ENCODE measurements at regions not wholly inside any gene's neighbourhood (a gene's known extent, or its start where the extent isn't known, plus 50 kb on each side); places are given as distances from the start of the nearest gene placed in this dataset.

GRCh38 chr7:52006674-52007073, 690.1 kb upstream of the COBL start:
- Histone ChIP-seq H3K27ac (no peak overlapping the region), H3K4me1 (no peaks in the 10 kb centered on the region), H3K27me3 (no peaks in the 10 kb centered on the region), H3K36me3 (no peaks in the 10 kb centered on the region), H3K9me3 (replicated peaks in 1 of 11) (no peaks in the 10 kb centered on the region), H3K4me3 (no peak overlapping the region), H4K20me1 (no peaks in the 10 kb centered on the region), H3K4me2 (no peak overlapping the region), H3K9ac (no peak overlapping the region)
- no peak for TF ChIP-seq Cebpa-rat (IDR thresholded peaks at IDR 0.05)

- Histone ChIP-seq H3K4me1 (no peaks in the 10 kb centered on the region), H4K20me1 (no peaks in the 10 kb centered on the region), H3K4me2 (no peak overlapping the region), H3K4me3 (no peak overlapping the region), H3K36me3 (no peaks in the 10 kb centered on the region), H3K27ac (no peak overlapping the region), H3K9me3 (replicated peaks in 1 of 11) (no peaks in the 10 kb centered on the region), H3K9ac (no peak overlapping the region), H3K27me3 (no peaks in the 10 kb centered on the region)
- no peak for TF ChIP-seq Cebpa-rat (IDR thresholded peaks at IDR 0.05)
These were observed 689.0 kb upstream of the COBL start for GRCh38 chr7:52005613-52006012.

DNA sequence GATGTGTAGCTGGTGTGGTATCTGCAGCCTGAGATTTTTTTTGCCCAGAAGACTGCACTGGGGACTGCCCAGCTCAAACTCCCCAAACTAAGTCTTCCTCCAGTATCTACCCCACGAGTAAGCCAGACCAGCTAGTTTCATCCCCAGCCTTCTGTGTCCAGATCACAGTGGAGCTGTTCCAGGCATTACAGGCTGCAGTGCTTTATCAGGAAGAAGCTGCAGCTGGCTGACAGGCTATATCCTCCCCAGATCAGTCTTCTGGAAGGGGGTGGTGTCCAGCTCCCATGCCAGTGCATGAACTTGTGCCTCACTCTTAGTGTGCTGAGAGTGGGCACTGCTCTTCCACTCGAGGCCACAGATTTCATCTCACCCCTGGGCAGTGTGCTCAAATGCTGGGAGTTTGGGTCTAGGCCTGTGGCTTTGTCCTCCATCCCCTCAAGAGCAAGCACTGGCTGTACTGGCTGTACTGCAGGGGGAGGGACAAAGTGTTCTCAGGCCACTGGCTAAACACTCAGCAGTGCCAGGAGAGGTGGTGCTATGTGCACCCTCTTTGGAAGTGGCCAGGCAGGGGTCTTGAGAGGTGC, 679.1 kb upstream of the COBL start:
- Histone ChIP-seq H3K4me3 (no peak overlapping the region), H3K4me2 (no peak overlapping the region), H4K20me1 (no peaks in the 10 kb centered on the region), H3K9me3 (replicated peaks in 1 of 11) (peaks cover 0 to 10% (median 0%) of the 10 kb centered on the region in 11 experiments; a peak in 2 of 22 replicates), H3K36me3 (no peaks in the 10 kb centered on the region), H3K27me3 (no peaks in the 10 kb centered on the region), H3K9ac (no peak overlapping the region), H3K27ac (no peak overlapping the region), H3K4me1 (no peaks in the 10 kb centered on the region)
- TF ChIP-seq Cebpa-rat (IDR thresholded peaks at IDR 0.05), result no peak

- no peaks in the 10 kb centered on the region for H3K36me3 ChIP-seq
- no peak overlapping the region for H3K9ac ChIP-seq
- no peak for TF ChIP-seq Cebpa-rat (IDR thresholded peaks at IDR 0.05)
These were observed 666.0 kb upstream of the COBL start for GRCh38 chr7:51982653-51983052.

GRCh38 chr7:51980812-51981211, 664.2 kb upstream of the COBL start:
- no peaks in the 10 kb centered on the region for H3K9me3 ChIP-seq (replicated peaks in 1 of 11)
- H3K27ac ChIP-seq, result no peak overlapping the region
- TF ChIP-seq Cebpa-rat (IDR thresholded peaks at IDR 0.05), result no peak
- no peak overlapping the region for H3K4me3 ChIP-seq
- peaks cover 0 to 7% (median 3%) of the 10 kb centered on the region in 10 experiments; a peak in 6 of 20 replicates for H3K4me1 ChIP-seq
- no peaks in the 10 kb centered on the region for H3K27me3 ChIP-seq
- H3K4me2 ChIP-seq, result no peak overlapping the region
- no peak overlapping the region for H3K9ac ChIP-seq
- H4K20me1 ChIP-seq, result no peaks in the 10 kb centered on the region
- H3K36me3 ChIP-seq, result no peaks in the 10 kb centered on the region

More at GRCh38 chr7:51982653-51983052, 666.0 kb upstream of the COBL start:
- Histone ChIP-seq H3K27me3 (no peaks in the 10 kb centered on the region), H3K4me1 (no peaks in the 10 kb centered on the region), H3K27ac (no peak overlapping the region), H3K4me3 (no peak overlapping the region), H3K4me2 (no peak overlapping the region), H4K20me1 (no peaks in the 10 kb centered on the region), H3K9me3 (replicated peaks in 1 of 11) (no peaks in the 10 kb centered on the region)

GRCh38 chr7:51980313-51980712, 663.7 kb upstream of the COBL start:
- H3K36me3 ChIP-seq, result no peaks in the 10 kb centered on the region
- no peak overlapping the region for H3K4me3 ChIP-seq
- H3K27ac ChIP-seq, result no peak overlapping the region
- TF ChIP-seq Cebpa-rat (IDR thresholded peaks at IDR 0.05), result no peak
- H4K20me1 ChIP-seq, result no peaks in the 10 kb centered on the region
- no peaks in the 10 kb centered on the region for H3K27me3 ChIP-seq
- no peak overlapping the region for H3K9ac ChIP-seq
- no peak overlapping the region for H3K4me2 ChIP-seq
- H3K4me1 ChIP-seq, result peaks cover 0 to 8% (median 3%) of the 10 kb centered on the region in 10 experiments; a peak in 6 of 20 replicates
- H3K9me3 ChIP-seq (replicated peaks in 1 of 11), result no peaks in the 10 kb centered on the region

DNA sequence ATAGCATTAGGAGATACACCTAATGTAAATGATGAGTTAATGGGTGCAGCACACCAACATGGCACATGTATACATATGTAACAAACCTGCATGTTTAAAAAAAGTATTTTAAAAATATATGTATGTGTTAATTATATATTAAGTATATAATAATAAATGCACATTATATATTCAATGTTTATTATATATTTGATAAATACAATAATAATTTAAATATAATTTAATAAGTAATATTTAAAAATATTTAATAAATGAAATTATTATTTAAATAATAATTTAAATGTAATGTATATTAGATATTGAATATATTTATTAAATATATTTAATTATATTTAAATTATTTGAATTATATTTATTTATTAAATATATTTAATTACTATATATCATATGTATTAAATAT, 661.3 kb upstream of the COBL start:
- Histone ChIP-seq H3K27ac (no peak overlapping the region), H3K9ac (no peak overlapping the region), H3K4me3 (no peak overlapping the region), H3K4me2 (no peak overlapping the region), H3K27me3 (no peaks in the 10 kb centered on the region), H4K20me1 (no peaks in the 10 kb centered on the region), H3K4me1 (peaks cover 0 to 8% (median 3%) of the 10 kb centered on the region in 10 experiments; a peak in 6 of 20 replicates), H3K36me3 (no peaks in the 10 kb centered on the region), H3K9me3 (replicated peaks in 1 of 11) (no peaks in the 10 kb centered on the region)
- TF ChIP-seq Cebpa-rat (IDR thresholded peaks at IDR 0.05), result no peak

GRCh38 chr7:51973939-51974338, 657.3 kb upstream of the COBL start:
- Histone ChIP-seq H3K4me1 (peaks cover 0 to 8% (median 3%) of the 10 kb centered on the region in 10 experiments; a peak in 6 of 20 replicates), H3K36me3 (no peaks in the 10 kb centered on the region), H3K27ac (no peak overlapping the region), H3K9me3 (replicated peaks in 1 of 11) (no peaks in the 10 kb centered on the region), H3K9ac (no peak overlapping the region), H4K20me1 (no peaks in the 10 kb centered on the region), H3K27me3 (no peaks in the 10 kb centered on the region), H3K4me2 (no peak overlapping the region), H3K4me3 (no peak overlapping the region)
- no peak for TF ChIP-seq Cebpa-rat (IDR thresholded peaks at IDR 0.05)

DNA sequence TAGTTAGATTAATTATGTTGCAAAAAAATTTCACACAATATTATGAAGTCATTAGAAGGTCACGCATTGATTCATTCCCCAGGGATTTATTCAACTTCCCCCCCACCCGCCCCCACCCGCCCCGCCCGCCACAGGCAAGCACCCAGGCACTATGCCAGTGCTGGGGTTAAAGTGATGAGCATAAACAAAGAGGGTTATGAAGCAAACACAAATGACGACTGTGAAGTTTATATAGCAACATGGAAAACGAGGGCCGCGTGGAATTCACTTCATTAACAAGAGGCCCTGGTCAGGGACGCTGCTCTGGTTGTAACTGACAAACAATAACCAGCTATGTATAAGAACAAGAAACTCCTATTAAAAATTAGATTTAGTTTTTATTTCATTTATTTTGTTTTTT, 656.5 kb upstream of the COBL start:
- no peaks in the 10 kb centered on the region for H3K27me3 ChIP-seq
- H3K4me1 ChIP-seq, result peaks cover 0 to 8% (median 3%) of the 10 kb centered on the region in 10 experiments; a peak in 6 of 20 replicates
- H3K9ac ChIP-seq, result no peak overlapping the region
- H3K4me2 ChIP-seq, result no peak overlapping the region
- no peaks in the 10 kb centered on the region for H3K36me3 ChIP-seq
- no peaks in the 10 kb centered on the region for H3K9me3 ChIP-seq (replicated peaks in 1 of 11)
- no peaks in the 10 kb centered on the region for H4K20me1 ChIP-seq
- H3K4me3 ChIP-seq, result no peak overlapping the region
- H3K27ac ChIP-seq, result no peak overlapping the region
- no peak for TF ChIP-seq Cebpa-rat (IDR thresholded peaks at IDR 0.05)

DNA sequence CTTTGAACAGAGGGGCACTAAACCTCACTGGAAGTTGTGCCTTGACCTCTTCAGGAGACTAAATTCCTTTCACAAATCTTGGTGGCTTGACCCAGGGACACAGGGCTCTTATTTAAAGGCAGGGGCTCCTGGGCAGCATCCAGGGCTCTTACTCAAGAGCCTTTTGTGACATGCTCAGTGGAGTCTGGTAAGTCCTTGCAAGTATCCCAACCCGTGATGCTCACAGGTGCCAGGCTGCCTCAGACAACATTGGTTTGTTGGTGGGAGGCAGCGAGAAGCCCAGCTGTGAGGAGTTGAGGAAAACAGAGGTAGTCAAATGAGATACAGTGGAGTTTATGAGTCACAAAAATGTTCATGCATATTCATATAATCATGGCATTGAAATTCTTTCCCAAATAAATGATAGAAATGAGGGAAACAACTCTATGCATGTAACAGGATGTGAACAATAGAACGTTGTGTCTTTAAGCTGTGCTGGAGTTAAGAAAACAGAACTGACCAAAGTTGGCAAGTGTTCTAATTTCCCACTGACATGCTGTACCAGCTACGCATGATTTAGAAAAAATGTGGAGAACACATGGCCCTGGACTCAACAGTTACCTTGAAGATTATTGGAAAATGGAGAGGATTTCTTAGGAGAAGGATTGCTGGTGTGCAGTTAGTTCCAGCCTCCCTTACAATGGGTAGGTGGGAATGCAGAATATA, 654.5 kb upstream of the COBL start:
- no peaks in the 10 kb centered on the region for H3K9me3 ChIP-seq (replicated peaks in 1 of 11)
- H3K27ac ChIP-seq, result no peak overlapping the region
- H3K9ac ChIP-seq, result no peak overlapping the region
- no peaks in the 10 kb centered on the region for H3K36me3 ChIP-seq
- H3K4me3 ChIP-seq, result no peak overlapping the region
- no peak overlapping the region for H3K4me2 ChIP-seq
- H3K4me1 ChIP-seq, result peaks cover 0 to 5% (median 1%) of the 10 kb centered on the region in 10 experiments; a peak in 6 of 20 replicates
- no peaks in the 10 kb centered on the region for H3K27me3 ChIP-seq
- TF ChIP-seq Cebpa-rat (IDR thresholded peaks at IDR 0.05), result no peak
- H4K20me1 ChIP-seq, result no peaks in the 10 kb centered on the region

Data from BLaER1 treated with 17β-estradiol and CSF1 and Interleukin-3, amounts not matched to agents 10 nM and 100 nM (cell line).